Neural cell (in vitro differentiated cells): ENCODE measurements at regions not wholly inside any gene's neighbourhood (a gene's known extent, or its start where the extent isn't known, plus 50 kb on each side); places are given as distances from the start of the nearest gene placed in this dataset.

Experiments
- H2AFZ ChIP-seq: fragments of 200-600, 300-800 bp; sonication (generic), shearing (Covaris generic); 2 replicates; pipeline ENCODE4 v1.6.0; 2014; ENCODE audit warnings: low read depth, mild to moderate bottlenecking, antibody characterized with exemption, low read length, moderate library complexity
- H3F3A ChIP-seq: fragments of 200-600 bp; shearing (Covaris generic); 2 replicates; pipeline ENCODE4 v1.6.1; 2016; ENCODE audit warnings: mild to moderate bottlenecking, moderate library complexity, mixed read lengths, antibody characterized with exemption, low read length; ENCODE audit not compliant: insufficient read depth, poor library complexity, severe bottlenecking
- H3K27ac ChIP-seq: fragments of 200-600, 300-800 bp; sonication (generic), shearing (Covaris generic); 2 replicates; pipeline ENCODE4 v1.5.1; 2014; ENCODE audit warnings: mild to moderate bottlenecking, low read length, moderate library complexity
- H3K27me3 ChIP-seq: fragments of 300-800, 200-600 bp; sonication (generic), shearing (Covaris generic); 2 replicates; pipeline ENCODE4 v1.6.0; 2014; ENCODE audit warnings: mild to moderate bottlenecking, low read depth, low read length, moderate library complexity; ENCODE audit not compliant: insufficient read depth
- H3K36me3 ChIP-seq: fragments of 300-800, 200-600 bp; sonication (generic), shearing (Covaris generic); 2 replicates; pipeline ENCODE4 v1.5.1; 2014; ENCODE audit warnings: mild to moderate bottlenecking, antibody characterized with exemption, low read length, moderate library complexity; ENCODE audit not compliant: insufficient read depth
- H3K4me2 ChIP-seq: fragments of 300-800, 200-600 bp; sonication (generic), shearing (Covaris generic); 2 replicates; pipeline ENCODE4 v1.6.0; 2014; ENCODE audit warnings: mild to moderate bottlenecking, low read length
- H3K4me3 ChIP-seq: fragments of 300-800, 200-600 bp; sonication (generic), shearing (Covaris generic); 2 replicates; pipeline ENCODE4 v1.5.1; 2014; ENCODE audit warnings: mild to moderate bottlenecking, low read length, moderate library complexity
- H3K79me2 ChIP-seq: fragments of 200-600 bp; shearing (Covaris generic); replicated peaks from 2 replicates; pipeline ENCODE4 v1.6.0; 2014; ENCODE audit warnings: mild to moderate bottlenecking, low read length, moderate library complexity; ENCODE audit not compliant: insufficient read depth
- H3K9ac ChIP-seq: fragments of 300-800, 200-600 bp; sonication (generic), shearing (Covaris generic); 2 replicates; pipeline ENCODE4 v1.6.1; 2016; ENCODE audit warnings: mild to moderate bottlenecking, low read length, mixed read lengths
- H3K9me2 ChIP-seq: fragments of 200-600 bp; shearing (Covaris generic); 2 replicates; pipeline ENCODE4 v1.6.1; 2016; ENCODE audit warnings: mild to moderate bottlenecking, low read length, mixed read lengths; ENCODE audit not compliant: insufficient read depth
- H3K9me3 ChIP-seq: fragments of 200-600, 300-800 bp; sonication (generic), shearing (Covaris generic); 2 replicates; pipeline ENCODE4 v1.6.1; 2016; ENCODE audit warnings: mild to moderate bottlenecking, mixed run types, low read length, moderate library complexity, mixed read lengths
- H4K20me1 ChIP-seq: fragments of 200-600 bp; shearing (Covaris generic); 2 replicates; pipeline ENCODE4 v1.6.1; 2016; ENCODE audit warnings: mild to moderate bottlenecking, mixed run types; ENCODE audit not compliant: insufficient read depth
- EP300 ChIP-seq: fragments of 450-650 bp; conservative IDR thresholded peaks from 2 replicates; pipeline ENCODE4 v1.6.1; 2014; ENCODE audit warnings: antibody characterized with exemption, mild to moderate bottlenecking, moderate library complexity; ENCODE audit not compliant: poor library complexity, severe bottlenecking
- EZH2 ChIP-seq: fragments of 200-600, 300-800 bp; shearing (Covaris generic), sonication (generic); IDR thresholded peaks from 2 replicates; pipeline ENCODE4 v1.6.1; 2014; ENCODE audit warnings: antibody characterized with exemption, low read length, borderline replicate concordance, mild to moderate bottlenecking; ENCODE audit not compliant: insufficient read depth, poor library complexity, severe bottlenecking
- MXI1 ChIP-seq: fragments of 450-650 bp; conservative IDR thresholded peaks from 2 replicates; pipeline ENCODE4 v1.6.1; 2014; ENCODE audit warnings: antibody characterized with exemption, mild to moderate bottlenecking; ENCODE audit not compliant: poor library complexity, severe bottlenecking
- POLR2AphosphoS5 ChIP-seq: IDR thresholded peaks from 2 replicates; pipeline ENCODE4 v1.6.1; 2012
- RAD21 ChIP-seq: fragments of 450-650 bp; conservative IDR thresholded peaks from 2 replicates; pipeline ENCODE4 v1.6.1; 2014; ENCODE audit warnings: antibody characterized with exemption, mild to moderate bottlenecking, moderate library complexity
- SMC3 ChIP-seq: fragments of 450-650 bp; conservative IDR thresholded peaks from 2 replicates; pipeline ENCODE4 v1.6.1; 2014; ENCODE audit warnings: antibody characterized with exemption, mild to moderate bottlenecking, moderate library complexity; ENCODE audit not compliant: poor library complexity
- TAF1 ChIP-seq: IDR thresholded peaks from 2 replicates; pipeline ENCODE4 v1.6.1; 2012; ENCODE audit warnings: low read depth
- TF ChIP-seq, protein P1 (sequence below): IDR thresholded peaks from 2 replicates; pipeline ENCODE4 v1.6.1; 2012; ENCODE audit warnings: borderline replicate concordance
- TF ChIP-seq, protein P2 (sequence below): fragments of 450-650 bp; IDR thresholded peaks from 2 replicates; pipeline ENCODE4 v1.5.1; 2014; ENCODE audit warnings: antibody characterized with exemption, mild to moderate bottlenecking, moderate library complexity; ENCODE audit not compliant: poor library complexity, severe bottlenecking

DNA sequence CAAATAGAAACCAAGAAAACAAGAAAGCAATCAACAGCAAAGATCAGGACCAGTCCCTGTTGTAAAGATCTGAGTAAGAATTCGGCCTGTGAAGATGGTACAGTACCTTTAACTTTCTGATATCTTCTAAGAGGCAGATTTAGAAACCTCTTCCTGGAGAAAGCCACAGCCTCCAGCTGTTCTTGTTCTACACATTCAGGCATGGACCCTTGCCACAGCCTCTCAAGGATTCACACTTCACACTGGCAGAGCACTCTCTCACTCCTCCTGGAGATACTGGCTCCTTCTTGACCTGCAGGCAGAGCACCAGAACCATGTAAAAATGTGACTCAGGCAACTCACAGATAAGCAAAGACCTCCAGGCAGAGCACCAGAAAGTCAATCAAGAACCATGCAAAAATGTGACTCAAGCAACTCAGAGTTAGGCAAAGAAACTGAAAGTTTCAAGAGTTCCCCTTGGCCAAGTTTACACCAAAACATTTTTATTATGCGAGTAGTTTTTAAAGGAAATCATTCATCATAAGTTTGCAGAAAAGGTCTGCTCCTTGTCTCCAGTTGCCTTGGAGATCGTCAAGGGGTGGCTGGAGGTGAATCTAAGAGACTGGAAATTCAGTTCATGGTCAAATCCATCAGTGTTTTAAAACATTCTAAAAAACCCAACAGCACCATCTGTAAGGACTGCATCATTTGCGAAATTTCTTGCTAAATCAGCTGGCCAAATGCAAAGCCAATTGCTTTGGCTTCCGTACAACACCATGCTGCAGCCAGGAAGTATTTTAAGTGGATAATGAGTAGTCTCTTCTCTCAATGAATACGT, 119.3 kb upstream of the MDM1 start:
- Histone ChIP-seq H3K4me2 (no peak overlapping the region), H3K27me3 (no peaks in the 10 kb centered on the region), H4K20me1 (no peaks in the 10 kb centered on the region), H3K9me2 (no peaks in the 10 kb centered on the region), H2AFZ (no peak overlapping the region), H3K4me3 (no peak overlapping the region), H3K36me3 (no peaks in the 10 kb centered on the region), H3F3A (no peaks in the 10 kb centered on the region), H3K27ac (no peak overlapping the region), H3K9ac (no peak overlapping the region), H3K79me2 (no peaks in the 10 kb centered on the region), H3K9me3 (no peaks in the 10 kb centered on the region)
- TF ChIP-seq RAD21 (no peak), MXI1 (no peak), EP300 (no peak), POLR2AphosphoS5 (no peak), TAF1 (no peak), SMC3 (no peak), EZH2 (no peak)
- TF ChIP-seq, protein P1, sequence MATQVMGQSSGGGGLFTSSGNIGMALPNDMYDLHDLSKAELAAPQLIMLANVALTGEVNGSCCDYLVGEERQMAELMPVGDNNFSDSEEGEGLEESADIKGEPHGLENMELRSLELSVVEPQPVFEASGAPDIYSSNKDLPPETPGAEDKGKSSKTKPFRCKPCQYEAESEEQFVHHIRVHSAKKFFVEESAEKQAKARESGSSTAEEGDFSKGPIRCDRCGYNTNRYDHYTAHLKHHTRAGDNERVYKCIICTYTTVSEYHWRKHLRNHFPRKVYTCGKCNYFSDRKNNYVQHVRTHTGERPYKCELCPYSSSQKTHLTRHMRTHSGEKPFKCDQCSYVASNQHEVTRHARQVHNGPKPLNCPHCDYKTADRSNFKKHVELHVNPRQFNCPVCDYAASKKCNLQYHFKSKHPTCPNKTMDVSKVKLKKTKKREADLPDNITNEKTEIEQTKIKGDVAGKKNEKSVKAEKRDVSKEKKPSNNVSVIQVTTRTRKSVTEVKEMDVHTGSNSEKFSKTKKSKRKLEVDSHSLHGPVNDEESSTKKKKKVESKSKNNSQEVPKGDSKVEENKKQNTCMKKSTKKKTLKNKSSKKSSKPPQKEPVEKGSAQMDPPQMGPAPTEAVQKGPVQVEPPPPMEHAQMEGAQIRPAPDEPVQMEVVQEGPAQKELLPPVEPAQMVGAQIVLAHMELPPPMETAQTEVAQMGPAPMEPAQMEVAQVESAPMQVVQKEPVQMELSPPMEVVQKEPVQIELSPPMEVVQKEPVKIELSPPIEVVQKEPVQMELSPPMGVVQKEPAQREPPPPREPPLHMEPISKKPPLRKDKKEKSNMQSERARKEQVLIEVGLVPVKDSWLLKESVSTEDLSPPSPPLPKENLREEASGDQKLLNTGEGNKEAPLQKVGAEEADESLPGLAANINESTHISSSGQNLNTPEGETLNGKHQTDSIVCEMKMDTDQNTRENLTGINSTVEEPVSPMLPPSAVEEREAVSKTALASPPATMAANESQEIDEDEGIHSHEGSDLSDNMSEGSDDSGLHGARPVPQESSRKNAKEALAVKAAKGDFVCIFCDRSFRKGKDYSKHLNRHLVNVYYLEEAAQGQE = no peak
- TF ChIP-seq, protein P2, sequence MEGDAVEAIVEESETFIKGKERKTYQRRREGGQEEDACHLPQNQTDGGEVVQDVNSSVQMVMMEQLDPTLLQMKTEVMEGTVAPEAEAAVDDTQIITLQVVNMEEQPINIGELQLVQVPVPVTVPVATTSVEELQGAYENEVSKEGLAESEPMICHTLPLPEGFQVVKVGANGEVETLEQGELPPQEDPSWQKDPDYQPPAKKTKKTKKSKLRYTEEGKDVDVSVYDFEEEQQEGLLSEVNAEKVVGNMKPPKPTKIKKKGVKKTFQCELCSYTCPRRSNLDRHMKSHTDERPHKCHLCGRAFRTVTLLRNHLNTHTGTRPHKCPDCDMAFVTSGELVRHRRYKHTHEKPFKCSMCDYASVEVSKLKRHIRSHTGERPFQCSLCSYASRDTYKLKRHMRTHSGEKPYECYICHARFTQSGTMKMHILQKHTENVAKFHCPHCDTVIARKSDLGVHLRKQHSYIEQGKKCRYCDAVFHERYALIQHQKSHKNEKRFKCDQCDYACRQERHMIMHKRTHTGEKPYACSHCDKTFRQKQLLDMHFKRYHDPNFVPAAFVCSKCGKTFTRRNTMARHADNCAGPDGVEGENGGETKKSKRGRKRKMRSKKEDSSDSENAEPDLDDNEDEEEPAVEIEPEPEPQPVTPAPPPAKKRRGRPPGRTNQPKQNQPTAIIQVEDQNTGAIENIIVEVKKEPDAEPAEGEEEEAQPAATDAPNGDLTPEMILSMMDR = no peak

- Histone ChIP-seq H3K36me3 (no peaks in the 10 kb centered on the region), H3K27me3 (no peaks in the 10 kb centered on the region), H3K27ac (no peak overlapping the region), H3K9me2 (no peaks in the 10 kb centered on the region), H3K79me2 (no peaks in the 10 kb centered on the region), H3K4me3 (no peak overlapping the region), H3K9ac (no peak overlapping the region), H3K9me3 (no peaks in the 10 kb centered on the region), H4K20me1 (no peaks in the 10 kb centered on the region), H3K4me2 (no peak overlapping the region), H3F3A (no peaks in the 10 kb centered on the region), H2AFZ (no peak overlapping the region)
- TF ChIP-seq, protein P1 = no peak
- TF ChIP-seq, protein P2 = no peak
- TF ChIP-seq TAF1 (no peak), POLR2AphosphoS5 (no peak), RAD21 (no peak), SMC3 (no peak), MXI1 (no peak), EP300 (no peak), EZH2 (no peak)
These were observed 120.0 kb upstream of the MDM1 start for GRCh38 chr12:68452078-68452715.
